HepG2 (cell line): ENCODE measurements at regions not wholly inside any gene's neighbourhood (a gene's known extent, or its start where the extent isn't known, plus 50 kb on each side); places are given as distances from the start of the nearest gene placed in this dataset.

Experiments used
- ATF7-NPFF ChIP-seq: sonication (generic); formaldehyde crosslinking; IDR thresholded peaks from 2 replicates; pipeline ENCODE4 v1.8.1; 2023; ENCODE audit warnings: mild to moderate bottlenecking, low read depth, missing genetic modification reagents, moderate library complexity
- CBX5 ChIP-seq: sonication (generic); formaldehyde crosslinking; IDR thresholded peaks from 2 replicates; pipeline ENCODE4 v1.4.0; 2020; ENCODE audit warnings: missing genetic modification reagents, borderline replicate concordance
- CREM ChIP-seq, 2 experiments: sonication (generic) in 1 of 2; formaldehyde crosslinking in 1 of 2; IDR thresholded peaks; 2 replicates each; pipeline versions ENCODE4 v1.4.0 to v1.6.1; 2016 to 2020; ENCODE audit warnings: antibody characterized with exemption in 1 of 2, mild to moderate bottlenecking in 1 of 2, missing genetic modification reagents in 1 of 2
- HNF4G ChIP-seq, 2 experiments: sonication (generic) in 1 of 2; formaldehyde crosslinking in 1 of 2; IDR thresholded peaks; 2 replicates each; pipeline versions ENCODE4 v1.4.0 to v1.6.1; 2011 to 2020; ENCODE audit warnings: borderline replicate concordance in 2 of 2, low read depth in 2 of 2, mild to moderate bottlenecking in 2 of 2, low read length in 1 of 2, missing genetic modification reagents in 1 of 2, moderate library complexity in 1 of 2
- KAT7 ChIP-seq: IDR thresholded peaks from 2 replicates; pipeline ENCODE4 v1.6.1; 2018; ENCODE audit warnings: borderline replicate concordance, missing compliant biosample characterization
- KMT2A ChIP-seq: sonication (generic); formaldehyde crosslinking; IDR thresholded peaks from 2 replicates; pipeline ENCODE4 v1.4.0; 2020; ENCODE audit warnings: missing genetic modification reagents
- MAFK ChIP-seq, 2 experiments: IDR thresholded peaks in 1 of 2; conservative IDR thresholded peaks in 1 of 2; 2 replicates each; pipeline ENCODE4 v1.6.1; 2011; ENCODE audit warnings: improper control_type of control experiment in 2 of 2, low read length in 2 of 2
- PHB2 ChIP-seq: fragments of 450-650 bp; IDR thresholded peaks from 2 replicates; pipeline ENCODE4 v1.6.1; 2018; ENCODE audit not compliant: partially characterized antibody
- PHF8 ChIP-seq: sonication (generic); formaldehyde crosslinking; IDR thresholded peaks from 2 replicates; pipeline ENCODE4 v1.5.0; 2020; ENCODE audit warnings: missing genetic modification reagents
- ZNF468 ChIP-seq: sonication (generic); formaldehyde crosslinking; IDR thresholded peaks from 2 replicates; pipeline ENCODE4 v1.8.0; 2022; ENCODE audit warnings: mild to moderate bottlenecking, moderate library complexity, missing genetic modification reagents
- ZNF558 ChIP-seq: sonication (generic); formaldehyde crosslinking; IDR thresholded peaks from 2 replicates; pipeline ENCODE4 v1.9.0; 2022; ENCODE audit warnings: mild to moderate bottlenecking, missing genetic modification reagents, borderline replicate concordance
- ZNF788 ChIP-seq: sonication (generic); formaldehyde crosslinking; IDR thresholded peaks from 2 replicates; pipeline ENCODE4 v1.5.0; 2020; ENCODE audit warnings: mild to moderate bottlenecking, missing genetic modification reagents, borderline replicate concordance
- TF ChIP-seq, protein P1 (sequence below): sonication (generic); formaldehyde crosslinking; IDR thresholded peaks from 2 replicates; pipeline ENCODE4 v1.4.0; 2020; ENCODE audit warnings: mild to moderate bottlenecking, missing genetic modification reagents
- TF ChIP-seq, protein P2 (sequence below): sonication (generic); formaldehyde crosslinking; IDR thresholded peaks from 2 replicates; pipeline ENCODE4 v1.8.1; 2023; ENCODE audit warnings: mild to moderate bottlenecking, inconsistent platforms, moderate library complexity, missing genetic modification reagents, borderline replicate concordance
- TF ChIP-seq, protein P3 (sequence below): sonication (generic); formaldehyde crosslinking; IDR thresholded peaks from 2 replicates; pipeline ENCODE4 v1.8.0; 2022; ENCODE audit warnings: missing genetic modification reagents, mild to moderate bottlenecking, inconsistent platforms, borderline replicate concordance
- TF ChIP-seq, protein P4 (sequence below): sonication (generic); IDR thresholded peaks from 2 replicates; pipeline ENCODE4 v1.6.1; 2016; ENCODE audit warnings: low read depth, borderline replicate concordance

- TF ChIP-seq, protein P1, sequence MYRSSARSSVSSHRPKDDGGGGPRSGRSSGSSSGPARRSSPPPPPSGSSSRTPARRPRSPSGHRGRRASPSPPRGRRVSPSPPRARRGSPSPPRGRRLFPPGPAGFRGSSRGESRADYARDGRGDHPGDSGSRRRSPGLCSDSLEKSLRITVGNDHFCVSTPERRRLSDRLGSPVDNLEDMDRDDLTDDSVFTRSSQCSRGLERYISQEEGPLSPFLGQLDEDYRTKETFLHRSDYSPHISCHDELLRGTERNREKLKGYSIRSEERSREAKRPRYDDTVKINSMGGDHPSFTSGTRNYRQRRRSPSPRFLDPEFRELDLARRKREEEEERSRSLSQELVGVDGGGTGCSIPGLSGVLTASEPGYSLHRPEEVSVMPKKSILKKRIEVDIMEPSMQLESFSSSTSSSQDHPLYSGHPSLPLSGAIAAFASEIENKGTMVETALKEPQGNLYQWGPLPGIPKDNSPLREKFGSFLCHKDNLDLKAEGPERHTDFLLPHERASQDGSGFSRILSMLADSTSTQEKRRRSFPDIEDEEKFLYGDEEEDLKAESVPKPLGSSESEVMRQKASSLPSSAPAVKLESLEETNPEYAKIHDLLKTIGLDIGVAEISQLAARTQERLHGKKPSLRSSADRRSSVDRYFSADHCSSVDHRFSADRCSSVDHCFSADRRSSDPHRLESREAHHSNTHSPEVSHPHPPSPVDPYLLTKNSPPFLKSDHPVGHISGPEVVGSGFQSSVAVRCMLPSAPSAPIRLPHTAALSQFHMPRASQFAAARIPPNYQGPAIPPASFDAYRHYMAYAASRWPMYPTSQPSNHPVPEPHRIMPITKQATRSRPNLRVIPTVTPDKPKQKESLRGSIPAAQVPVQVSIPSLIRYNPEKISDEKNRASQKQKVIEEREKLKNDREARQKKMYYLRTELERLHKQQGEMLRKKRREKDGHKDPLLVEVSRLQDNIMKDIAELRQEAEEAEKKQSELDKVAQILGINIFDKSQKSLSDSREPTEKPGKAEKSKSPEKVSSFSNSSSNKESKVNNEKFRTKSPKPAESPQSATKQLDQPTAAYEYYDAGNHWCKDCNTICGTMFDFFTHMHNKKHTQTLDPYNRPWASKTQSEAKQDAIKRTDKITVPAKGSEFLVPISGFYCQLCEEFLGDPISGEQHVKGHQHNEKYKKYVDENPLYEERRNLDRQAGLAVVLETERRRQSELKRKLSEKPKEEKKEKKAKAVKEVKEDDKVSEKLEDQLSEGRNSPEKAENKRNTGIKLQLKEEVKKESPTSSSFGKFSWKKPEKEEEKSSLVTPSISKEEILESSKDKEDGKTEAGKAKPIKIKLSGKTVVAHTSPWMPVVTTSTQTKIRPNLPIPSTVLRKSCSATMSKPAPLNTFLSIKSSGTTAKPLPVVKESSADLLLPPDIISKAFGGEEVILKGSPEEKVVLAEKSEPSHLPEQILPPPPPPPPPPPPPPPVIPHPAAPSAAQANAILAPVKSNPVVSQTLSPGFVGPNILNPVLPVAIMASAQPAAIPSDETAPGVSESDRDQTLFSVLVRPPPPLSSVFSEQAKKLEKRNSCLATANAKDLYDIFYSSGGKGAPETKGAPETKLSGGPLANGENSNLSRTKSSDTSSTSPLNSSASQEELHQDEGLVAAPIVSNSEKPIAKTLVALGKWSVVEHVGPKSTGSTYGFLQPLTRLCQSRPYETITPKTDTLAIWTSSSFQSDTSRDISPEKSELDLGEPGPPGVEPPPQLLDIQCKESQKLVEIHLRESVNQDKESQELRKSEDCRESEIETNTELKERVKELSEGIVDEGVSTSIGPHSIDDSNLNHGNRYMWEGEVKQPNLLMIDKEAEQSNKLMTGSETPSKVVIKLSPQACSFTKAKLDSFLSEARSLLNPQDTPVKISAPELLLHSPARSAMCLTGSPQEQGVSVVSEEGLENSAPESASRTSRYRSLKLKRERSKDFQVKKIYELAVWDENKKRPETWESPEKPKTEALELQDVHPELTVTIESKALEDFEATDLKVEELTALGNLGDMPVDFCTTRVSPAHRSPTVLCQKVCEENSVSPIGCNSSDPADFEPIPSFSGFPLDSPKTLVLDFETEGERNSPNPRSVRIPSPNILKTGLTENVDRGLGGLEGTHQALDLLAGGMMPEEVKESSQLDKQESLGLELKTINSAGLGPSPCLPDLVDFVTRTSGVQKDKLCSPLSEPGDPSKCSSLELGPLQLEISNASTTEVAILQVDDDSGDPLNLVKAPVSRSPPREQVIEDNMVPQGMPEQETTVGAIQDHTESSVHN (CRISPR knock-in tag), result 0 out of 2 replicates have a peak, but pooled peaks have one; percentile 33
- TF ChIP-seq KAT7 (CRISPR knock-in tag) (no peak), KMT2A (0 out of 2 replicates have a peak, but pooled peaks have one; percentile 24), PHF8 (no peak), CBX5 (CRISPR knock-in tag) (0 out of 2 replicates have a peak, but pooled peaks have one; percentile 13), HNF4G (IDR thresholded peaks at IDR 0.05; ENCODE audit: borderline replicate concordance, low read depth, low read length) (no peak), HNF4G (CRISPR knock-in tag; IDR thresholded peaks at IDR 0.05; ENCODE audit: borderline replicate concordance, low read depth) (no peak; the same call in 1 of the 2 replicates), ZNF558 (CRISPR knock-in tag) (no peak), PHB2 (no peak), ZNF788 (CRISPR knock-in tag) (0 out of 2 replicates have a peak, but pooled peaks have one; percentile 44), ATF7-NPFF (CRISPR knock-in tag) (no peak), MAFK (conservative IDR thresholded peaks at IDR 0.05 in 1 of 2, IDR thresholded peaks at IDR 0.05 in 1 of 2; ENCODE audit: low read length in 2 of 2) (no peak), CREM (IDR thresholded peaks at IDR 0.05) (no peak), CREM (CRISPR knock-in tag; IDR thresholded peaks at IDR 0.05) (no peak), ZNF468 (CRISPR knock-in tag) (0 out of 2 replicates have a peak, but pooled peaks have one; percentile 79)
- TF ChIP-seq, protein P2, sequence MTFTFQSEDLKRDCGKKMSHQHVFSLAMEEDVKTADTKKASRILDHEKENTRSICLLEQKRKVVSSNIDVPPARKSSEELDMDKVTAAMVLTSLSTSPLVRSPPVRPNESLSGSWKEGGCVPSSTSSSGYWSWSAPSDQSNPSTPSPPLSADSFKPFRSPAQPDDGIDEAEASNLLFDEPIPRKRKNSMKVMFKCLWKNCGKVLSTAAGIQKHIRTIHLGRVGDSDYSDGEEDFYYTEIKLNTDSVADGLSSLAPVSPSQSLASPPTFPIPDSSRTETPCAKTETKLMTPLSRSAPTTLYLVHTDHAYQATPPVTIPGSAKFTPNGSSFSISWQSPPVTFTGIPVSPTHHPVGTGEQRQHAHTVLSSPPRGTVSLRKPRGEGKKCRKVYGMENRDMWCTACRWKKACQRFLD (CRISPR knock-in tag), result no peak
- TF ChIP-seq, protein P3, sequence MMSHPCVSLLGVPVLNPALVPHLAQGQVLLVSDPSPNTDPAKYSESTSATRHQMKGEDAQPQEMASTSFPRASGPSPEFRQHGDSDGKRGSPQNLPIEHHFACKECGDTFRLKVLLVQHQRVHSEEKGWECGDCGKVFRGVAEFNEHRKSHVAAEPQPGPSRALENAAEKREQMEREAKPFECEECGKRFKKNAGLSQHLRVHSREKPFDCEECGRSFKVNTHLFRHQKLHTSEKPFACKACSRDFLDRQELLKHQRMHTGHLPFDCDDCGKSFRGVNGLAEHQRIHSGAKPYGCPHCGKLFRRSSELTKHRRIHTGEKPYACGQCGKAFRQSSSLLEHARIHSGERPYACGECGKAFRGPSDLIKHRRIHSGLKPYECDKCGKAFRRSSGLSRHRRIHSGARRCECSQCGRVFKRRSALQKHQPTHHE (CRISPR knock-in tag), result no peak
- TF ChIP-seq, protein P4, sequence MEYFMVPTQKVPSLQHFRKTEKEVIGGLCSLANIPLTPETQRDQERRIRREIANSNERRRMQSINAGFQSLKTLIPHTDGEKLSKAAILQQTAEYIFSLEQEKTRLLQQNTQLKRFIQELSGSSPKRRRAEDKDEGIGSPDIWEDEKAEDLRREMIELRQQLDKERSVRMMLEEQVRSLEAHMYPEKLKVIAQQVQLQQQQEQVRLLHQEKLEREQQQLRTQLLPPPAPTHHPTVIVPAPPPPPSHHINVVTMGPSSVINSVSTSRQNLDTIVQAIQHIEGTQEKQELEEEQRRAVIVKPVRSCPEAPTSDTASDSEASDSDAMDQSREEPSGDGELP, result no peak
These were observed 92.1 kb downstream of the CEBPB start (continued) for GRCh38 chr20:50282592-50283241.
